MM.1S (cell line): ENCODE measurements at regions not wholly inside any gene's neighbourhood (a gene's known extent, or its start where the extent isn't known, plus 50 kb on each side); places are given as distances from the start of the nearest gene placed in this dataset.

Source experiments
- DNase-seq: peaks from one replicate; pipeline ENCODE4 v3.0.0-alpha.2; 2015
- H2AFZ ChIP-seq: fragments of 300-600 bp; sonication (generic); 2 replicates; pipeline ENCODE4 v1.6.0; 2016; ENCODE audit warnings: antibody characterized with exemption, low read length
- H3F3A ChIP-seq: fragments of 300-600 bp; sonication (generic); 2 replicates; pipeline ENCODE4 v1.6.1; 2016; ENCODE audit warnings: mild to moderate bottlenecking, antibody characterized with exemption, low read length, moderate library complexity, mixed read lengths; ENCODE audit not compliant: insufficient read depth
- H3K27ac ChIP-seq: fragments of 300-600 bp; sonication (generic); 2 replicates; pipeline ENCODE4 v1.5.1; 2016; ENCODE audit warnings: mild to moderate bottlenecking, low read length
- H3K27me3 ChIP-seq: fragments of 300-600 bp; sonication (generic); replicated peaks from 2 replicates; pipeline ENCODE4 v1.6.0; 2016; ENCODE audit warnings: low read length; ENCODE audit not compliant: insufficient read depth
- H3K36me3 ChIP-seq: fragments of 300-600 bp; sonication (generic); replicated peaks from 2 replicates; pipeline ENCODE4 v1.6.1; 2016; ENCODE audit warnings: mild to moderate bottlenecking, low read length, mixed read lengths; ENCODE audit not compliant: insufficient read depth
- H3K4me1 ChIP-seq: fragments of 300-600 bp; sonication (generic); 2 replicates; pipeline ENCODE4 v1.6.1; 2016; ENCODE audit warnings: low read length, mixed read lengths
- H3K4me2 ChIP-seq: fragments of 300-600 bp; sonication (generic); 2 replicates; pipeline ENCODE4 v1.6.0; 2016; ENCODE audit warnings: low read depth, low read length
- H3K4me3 ChIP-seq: fragments of 300-600 bp; sonication (generic); 2 replicates; pipeline ENCODE4 v1.5.1; 2016; ENCODE audit warnings: low read length, mixed read lengths
- H3K79me2 ChIP-seq: fragments of 300-600 bp; sonication (generic); 2 replicates; pipeline ENCODE4 v1.6.1; 2016; ENCODE audit warnings: mixed run types, low read length, mixed read lengths
- H3K9ac ChIP-seq: fragments of 300-600 bp; sonication (generic); 2 replicates; pipeline ENCODE4 v1.6.1; 2016; ENCODE audit warnings: low read length, mixed read lengths
- H3K9me2 ChIP-seq: fragments of 300-600 bp; sonication (generic); replicated peaks from 2 replicates; pipeline ENCODE4 v1.6.1; 2016; ENCODE audit warnings: mild to moderate bottlenecking, low read length, mixed read lengths; ENCODE audit not compliant: insufficient read depth
- H3K9me3 ChIP-seq: fragments of 300-600 bp; sonication (generic); replicated peaks from 2 replicates; pipeline ENCODE4 v1.6.1; 2016; ENCODE audit warnings: mild to moderate bottlenecking, low read length, mixed read lengths; ENCODE audit not compliant: insufficient read depth
- H4K20me1 ChIP-seq: fragments of 300-600 bp; sonication (generic); 2 replicates; pipeline ENCODE4 v1.6.1; 2016; ENCODE audit warnings: mild to moderate bottlenecking, low read length, moderate library complexity, mixed read lengths; ENCODE audit not compliant: insufficient read depth
- CTCF ChIP-seq: fragments of 300-600 bp; sonication (generic); IDR thresholded peaks from 2 replicates; pipeline ENCODE4 v1.5.1; 2016; ENCODE audit warnings: antibody characterized with exemption, low read length, mixed read lengths
- EZH2 ChIP-seq: fragments of 300-600 bp; sonication (generic); optimal IDR thresholded peaks from 2 replicates; pipeline ENCODE3; 2017; ENCODE audit warnings: low read depth, mild to moderate bottlenecking, antibody characterized with exemption, low read length, mixed read lengths
- EZH2phosphoT487 ChIP-seq: fragments of 300-600 bp; sonication (generic); IDR thresholded peaks from 2 replicates; pipeline ENCODE4 v1.6.1; 2018; ENCODE audit warnings: antibody characterized with exemption, low read length

GRCh38 chr10:124212702-124213101, 119.3 kb upstream of the CHST15 start:
- H3K27ac ChIP-seq = no peak overlapping the region
- no peaks in the 10 kb centered on the region for H3K79me2 ChIP-seq
- no peaks in the 10 kb centered on the region for H3K9me2 ChIP-seq
- TF ChIP-seq EZH2 (no peak), EZH2phosphoT487 (no peak), CTCF (no peak)
- DNase-seq = no peak
- H3F3A ChIP-seq = no peaks in the 10 kb centered on the region
- no peaks in the 10 kb centered on the region for H3K9me3 ChIP-seq
- no peaks in the 10 kb centered on the region for H4K20me1 ChIP-seq
- no peak overlapping the region for H3K4me3 ChIP-seq
- no peak overlapping the region for H2AFZ ChIP-seq
- no peaks in the 10 kb centered on the region for H3K36me3 ChIP-seq
- H3K4me1 ChIP-seq = no peaks in the 10 kb centered on the region
- no peaks in the 10 kb centered on the region for H3K27me3 ChIP-seq
- H3K9ac ChIP-seq = no peak overlapping the region
- H3K4me2 ChIP-seq = no peak overlapping the region

GRCh38 chr10:124211921-124212320, 118.5 kb upstream of the CHST15 start:
- no peaks in the 10 kb centered on the region for H3K9me3 ChIP-seq
- H4K20me1 ChIP-seq = no peaks in the 10 kb centered on the region
- no peaks in the 10 kb centered on the region for H3F3A ChIP-seq
- H3K4me3 ChIP-seq = no peak overlapping the region
- no peak for DNase-seq
- no peaks in the 10 kb centered on the region for H3K36me3 ChIP-seq
- H3K27me3 ChIP-seq = no peaks in the 10 kb centered on the region
- no peak overlapping the region for H2AFZ ChIP-seq
- no peak overlapping the region for H3K27ac ChIP-seq
- H3K9me2 ChIP-seq = no peaks in the 10 kb centered on the region
- H3K4me2 ChIP-seq = no peak overlapping the region
- TF ChIP-seq EZH2 (no peak), EZH2phosphoT487 (no peak), CTCF (no peak)
- no peaks in the 10 kb centered on the region for H3K79me2 ChIP-seq
- no peak overlapping the region for H3K9ac ChIP-seq
- H3K4me1 ChIP-seq = no peaks in the 10 kb centered on the region

- no peak for DNase-seq
- Histone ChIP-seq H3K36me3 (no peaks in the 10 kb centered on the region), H3K4me3 (no peak overlapping the region)
Observed at GRCh38 chr10:124210263-124210662, 116.9 kb upstream of the CHST15 start.

More at GRCh38 chr10:124210263-124210662, 116.9 kb upstream of the CHST15 start:
- TF ChIP-seq EZH2phosphoT487 (no peak), CTCF (no peak), EZH2 (no peak)
- H3K4me2 ChIP-seq = no peak overlapping the region
- H4K20me1 ChIP-seq = no peaks in the 10 kb centered on the region
- no peaks in the 10 kb centered on the region for H3K9me2 ChIP-seq
- no peaks in the 10 kb centered on the region for H3F3A ChIP-seq
- no peak overlapping the region for H3K27ac ChIP-seq
- H2AFZ ChIP-seq = no peak overlapping the region
- H3K79me2 ChIP-seq = no peaks in the 10 kb centered on the region
- H3K4me1 ChIP-seq = no peaks in the 10 kb centered on the region
- no peak overlapping the region for H3K9ac ChIP-seq
- H3K27me3 ChIP-seq = no peaks in the 10 kb centered on the region
- H3K9me3 ChIP-seq = no peaks in the 10 kb centered on the region
